HUES64 (cell line): ENCODE measurements at regions not wholly inside any gene's neighbourhood (a gene's known extent, or its start where the extent isn't known, plus 50 kb on each side); places are given as distances from the start of the nearest gene placed in this dataset.

Experiments used
- H3K27ac ChIP-seq: 2 replicates; pipeline ENCODE4 v1.7.0; 2013; ENCODE audit warnings: low read depth, low read length, inconsistent platforms
- H3K27me3 ChIP-seq: 2 replicates; pipeline ENCODE4 v1.6.1; 2013; ENCODE audit warnings: mild to moderate bottlenecking, low read length; ENCODE audit not compliant: insufficient read depth
- H3K36me3 ChIP-seq: 2 replicates; pipeline ENCODE4 v1.6.1; 2013; ENCODE audit warnings: mild to moderate bottlenecking, low read length; ENCODE audit not compliant: insufficient read depth
- H3K4me1 ChIP-seq: 2 replicates; pipeline ENCODE4 v1.6.1; 2013; ENCODE audit warnings: mild to moderate bottlenecking, low read length, moderate library complexity; ENCODE audit not compliant: insufficient read depth
- H3K4me3 ChIP-seq: 2 replicates; pipeline ENCODE4 v1.5.1; 2013; ENCODE audit warnings: mild to moderate bottlenecking, low read length, moderate library complexity
- H3K9ac ChIP-seq: 2 replicates; pipeline ENCODE4 v1.6.1; 2013; ENCODE audit warnings: mild to moderate bottlenecking, low read depth, low read length
- H3K9me3 ChIP-seq: 2 replicates; pipeline ENCODE4 v1.6.1; 2013; ENCODE audit warnings: low read depth, low read length; ENCODE audit not compliant: insufficient read depth
- WGBS: fragments of 150-250, 120-280 bp; methylation state at CpG from one replicate; pipeline ENCODE4 v1.1.7; 2013; ENCODE audit warnings: missing lambda C conversion rate; 5-methylcytosine and 5-hydroxymethylcytosine counted together

DNA sequence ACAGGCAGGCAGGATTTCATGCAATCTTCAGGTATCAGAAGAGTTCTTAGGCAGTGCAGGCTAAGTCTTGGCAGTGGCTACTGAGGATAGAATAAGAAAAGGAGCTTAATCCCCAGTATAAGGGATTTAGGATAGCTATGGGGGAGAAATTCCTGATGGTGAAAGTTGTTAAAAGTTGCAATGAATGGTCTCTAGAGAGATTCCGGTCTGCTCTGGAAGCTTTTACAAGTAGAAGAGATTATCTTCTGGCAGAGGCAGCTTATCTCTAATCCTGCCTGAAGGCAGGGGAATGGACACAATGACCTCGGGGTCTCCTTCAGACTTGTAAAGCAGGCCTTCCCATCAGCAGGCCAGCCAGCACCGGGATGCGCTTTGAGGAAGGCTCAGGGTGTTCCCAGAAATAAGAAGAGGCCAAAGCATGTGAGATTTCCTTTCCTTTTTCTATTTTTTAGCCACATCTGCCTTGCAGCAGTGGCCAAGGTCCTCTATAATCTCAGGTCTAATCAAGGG, 253.9 kb upstream of the KLHL29 start:
- H3K9me3 ChIP-seq: peaks cover 9% of the 10 kb centered on the region; the same call in 1 of the 2 replicates
- H3K9ac ChIP-seq: no peak overlapping the region
- WGBS: 88% methylated on average over 4 of the region's 4 CpGs
- no peaks in the 10 kb centered on the region for H3K36me3 ChIP-seq
- H3K4me1 ChIP-seq: peaks cover 10% of the 10 kb centered on the region
- no peak overlapping the region for H3K27ac ChIP-seq
- H3K4me3 ChIP-seq: no peak overlapping the region
- no peaks in the 10 kb centered on the region for H3K27me3 ChIP-seq

GRCh38 chr2:23132000-23132399, 253.0 kb upstream of the KLHL29 start:
- Histone ChIP-seq H3K9ac (no peak overlapping the region), H3K27ac (no peak overlapping the region), H3K4me3 (no peak overlapping the region), H3K36me3 (no peaks in the 10 kb centered on the region), H3K4me1 (peaks cover 10% of the 10 kb centered on the region), H3K27me3 (no peaks in the 10 kb centered on the region), H3K9me3 (peaks cover 9% of the 10 kb centered on the region; the same call in 1 of the 2 replicates)
- 71% methylated on average over 2 of the region's 2 CpGs for WGBS

GRCh38 chr2:23132823-23133595, 252.0 kb upstream of the KLHL29 start:
- H3K9ac ChIP-seq: no peak overlapping the region
- H3K4me1 ChIP-seq: peaks cover 10% of the 10 kb centered on the region
- H3K9me3 ChIP-seq: peaks cover 9% of the 10 kb centered on the region; the same call in 1 of the 2 replicates
- H3K4me3 ChIP-seq: no peak overlapping the region
- WGBS: 94% methylated on average over 3 of the region's 3 CpGs
- no peaks in the 10 kb centered on the region for H3K36me3 ChIP-seq
- H3K27ac ChIP-seq: no peak overlapping the region
- H3K27me3 ChIP-seq: no peaks in the 10 kb centered on the region

GRCh38 chr2:23134726-23135125, 250.3 kb upstream of the KLHL29 start:
- H3K27ac ChIP-seq: no peak overlapping the region
- H3K4me1 ChIP-seq: peaks cover 10% of the 10 kb centered on the region
- H3K9me3 ChIP-seq: no peaks in the 10 kb centered on the region
- no peak overlapping the region for H3K4me3 ChIP-seq
- no peaks in the 10 kb centered on the region for H3K36me3 ChIP-seq
- no peak overlapping the region for H3K9ac ChIP-seq
- 93% methylated on average over 1 of the region's 1 CpG for WGBS
- no peaks in the 10 kb centered on the region for H3K27me3 ChIP-seq

DNA sequence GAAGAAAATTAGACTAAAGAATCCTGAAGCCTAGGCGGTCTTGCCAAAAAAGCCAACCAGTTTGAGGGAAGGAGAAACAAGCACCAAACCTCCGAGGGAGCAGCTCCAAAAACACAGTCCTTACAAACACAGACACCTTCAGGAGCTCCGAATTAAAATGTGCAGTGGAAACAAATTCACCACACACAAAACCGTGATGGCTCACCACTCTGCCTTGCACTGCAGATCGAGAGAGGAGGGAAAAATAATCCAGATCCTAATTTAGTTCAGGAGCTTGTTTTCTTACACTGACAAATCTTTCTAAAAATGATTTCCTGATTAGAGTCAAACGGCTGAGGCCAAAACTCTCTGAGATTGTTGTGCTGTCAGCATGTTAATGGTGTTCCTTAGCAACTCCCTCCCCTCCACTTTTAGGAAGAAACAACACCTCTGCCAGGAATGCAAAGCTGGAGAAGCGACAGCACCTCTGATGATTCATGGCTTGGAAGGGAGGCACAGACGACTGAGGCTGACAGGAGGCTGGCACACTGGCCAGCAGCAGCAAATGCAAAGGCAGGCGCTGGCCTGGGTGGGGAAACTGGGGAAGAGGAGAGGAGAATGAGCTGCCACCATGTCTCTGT, 249.4 kb upstream of the KLHL29 start:
- no peaks in the 10 kb centered on the region for H3K27me3 ChIP-seq
- no peaks in the 10 kb centered on the region for H3K9me3 ChIP-seq
- no peaks in the 10 kb centered on the region for H3K36me3 ChIP-seq
- H3K4me3 ChIP-seq: no peak overlapping the region
- H3K9ac ChIP-seq: no peak overlapping the region
- no peak overlapping the region for H3K27ac ChIP-seq
- WGBS: 59% methylated on average over 9 of the region's 9 CpGs
- H3K4me1 ChIP-seq: peaks cover 10% of the 10 kb centered on the region

- Histone ChIP-seq H3K4me1 (peaks cover 10% of the 10 kb centered on the region), H3K27me3 (no peaks in the 10 kb centered on the region), H3K9ac (no peak overlapping the region), H3K4me3 (no peak overlapping the region), H3K36me3 (no peaks in the 10 kb centered on the region), H3K9me3 (no peaks in the 10 kb centered on the region), H3K27ac (no peak overlapping the region)
- 91% methylated on average over 2 of the region's 2 CpGs for WGBS
Measured at GRCh38 chr2:23137166-23137565, 247.8 kb upstream of the KLHL29 start.

GRCh38 chr2:23138701-23139100, 246.3 kb upstream of the KLHL29 start:
- 95% methylated on average over 4 of the region's 4 CpGs for WGBS
- Histone ChIP-seq H3K27ac (no peak overlapping the region), H3K4me1 (peaks cover 10% of the 10 kb centered on the region), H3K36me3 (no peaks in the 10 kb centered on the region), H3K27me3 (no peaks in the 10 kb centered on the region), H3K4me3 (no peak overlapping the region), H3K9ac (no peak overlapping the region), H3K9me3 (no peaks in the 10 kb centered on the region)

GRCh38 chr2:23145460-23145859, 239.5 kb upstream of the KLHL29 start:
- H3K9ac ChIP-seq: no peak overlapping the region
- no peak overlapping the region for H3K4me3 ChIP-seq
- H3K27me3 ChIP-seq: no peaks in the 10 kb centered on the region
- no peaks in the 10 kb centered on the region for H3K4me1 ChIP-seq
- H3K27ac ChIP-seq: no peak overlapping the region
- H3K36me3 ChIP-seq: no peaks in the 10 kb centered on the region
- no peaks in the 10 kb centered on the region for H3K9me3 ChIP-seq

GRCh38 chr2:23146011-23146410, 239.0 kb upstream of the KLHL29 start:
- no peaks in the 10 kb centered on the region for H3K9me3 ChIP-seq
- no peak overlapping the region for H3K27ac ChIP-seq
- H3K4me1 ChIP-seq: no peaks in the 10 kb centered on the region
- H3K27me3 ChIP-seq: no peaks in the 10 kb centered on the region
- no peaks in the 10 kb centered on the region for H3K36me3 ChIP-seq
- WGBS: 100% methylated on average over 2 of the region's 2 CpGs
- H3K4me3 ChIP-seq: no peak overlapping the region
- no peak overlapping the region for H3K9ac ChIP-seq

DNA sequence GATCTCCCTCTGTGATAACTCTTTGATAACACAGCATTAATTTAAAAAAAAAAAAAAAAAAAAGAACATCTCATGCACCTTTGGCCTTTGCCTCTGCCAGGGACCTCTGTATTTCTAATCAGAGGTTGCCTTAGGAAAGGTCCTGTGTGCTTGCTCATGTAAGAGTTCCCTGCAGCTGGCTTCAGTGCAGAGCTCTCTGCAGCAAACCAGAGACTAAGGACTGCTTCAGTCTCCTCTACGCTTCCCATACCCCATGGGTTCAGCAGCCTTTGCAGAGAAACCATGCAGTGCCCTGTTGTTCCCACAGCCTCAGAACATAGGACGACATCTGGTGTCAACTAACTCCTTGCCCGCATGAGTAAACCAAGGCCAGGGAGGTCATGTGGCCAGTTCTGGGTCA, 236.6 kb upstream of the KLHL29 start:
- 83% methylated on average over 3 of the region's 3 CpGs for WGBS

GRCh38 chr2:23149777-23150176, 235.2 kb upstream of the KLHL29 start:
- Histone ChIP-seq H3K36me3 (no peaks in the 10 kb centered on the region), H3K9me3 (no peaks in the 10 kb centered on the region), H3K4me3 (no peak overlapping the region), H3K27ac (no peak overlapping the region), H3K9ac (no peak overlapping the region), H3K27me3 (no peaks in the 10 kb centered on the region), H3K4me1 (no peaks in the 10 kb centered on the region)
- 90% methylated on average over 2 of the region's 2 CpGs for WGBS

More for the DNA sequence above, 236.6 kb upstream of the KLHL29 start:
- H3K27ac ChIP-seq: no peak overlapping the region
- no peak overlapping the region for H3K9ac ChIP-seq
- no peaks in the 10 kb centered on the region for H3K36me3 ChIP-seq
- H3K27me3 ChIP-seq: no peaks in the 10 kb centered on the region
- H3K4me3 ChIP-seq: no peak overlapping the region
- H3K4me1 ChIP-seq: no peaks in the 10 kb centered on the region
- no peaks in the 10 kb centered on the region for H3K9me3 ChIP-seq
